HEK293 (cell line): ENCODE measurements at regions not wholly inside any gene's neighbourhood (a gene's known extent, or its start where the extent isn't known, plus 50 kb on each side); places are given as distances from the start of the nearest gene placed in this dataset.

ENCODE experiments used
- CTCF ChIA-PET: fragments of 350-600 bp; formaldehyde crosslinking; extraction: SDS; loops from one replicate; lab custom pipeline; 2021; ENCODE audit warnings: antibody characterized with exemption; lab: Yijun Ruan, JAX
- POLR2A ChIA-PET: fragments of 300-600 bp; formaldehyde crosslinking; extraction: SDS; loops from one replicate; lab custom pipeline; 2020; ENCODE audit warnings: antibody characterized with exemption, inconsistent platforms; lab: Yijun Ruan, JAX
- H3K27ac ChIP-seq: fragments of 200-500 bp; sonication (Bioruptor generic); 2 replicates; pipeline ENCODE4 v1.5.1; 2014; ENCODE audit warnings: low read depth, low read length, control low read depth, inconsistent platforms; ENCODE audit errors: extremely low read depth
- H3K36me3 ChIP-seq, 2 experiments: fragments of 200-500 bp in 1 of 2; sonication (Bioruptor generic) in 1 of 2; 1 replicate in 1 of 2; 2 replicates in 1 of 2; pipeline ENCODE4 v1.5.1; 2014 to 2017; ENCODE audit warnings: inconsistent platforms in 2 of 2, low read length in 2 of 2; ENCODE audit not compliant: control insufficient read depth in 2 of 2, insufficient read depth in 1 of 2
- H3K4me1 ChIP-seq: fragments of 200-500 bp; sonication (Bioruptor generic); 2 replicates; pipeline ENCODE4 v1.5.1; 2014; ENCODE audit warnings: mild to moderate bottlenecking, low read length, inconsistent platforms; ENCODE audit not compliant: control insufficient read depth, insufficient read depth
- H3K4me3 ChIP-seq: 2 replicates; pipeline ENCODE4 v1.5.1; 2011; ENCODE audit warnings: low read depth, mild to moderate bottlenecking, control low read depth, low read length, moderate library complexity
- H3K9me3 ChIP-seq: fragments of 200-500 bp; sonication (Bioruptor generic); 2 replicates; pipeline ENCODE4 v1.5.1; 2014; ENCODE audit warnings: low read depth, low read length, inconsistent platforms; ENCODE audit not compliant: control insufficient read depth, insufficient read depth
- GFI1B ChIP-seq: fragments of 450-650 bp; formaldehyde crosslinking; IDR thresholded peaks from 2 replicates; pipeline ENCODE4 v1.5.1; 2016; ENCODE audit warnings: missing biosample characterization, missing genetic modification characterization
- GLI4 ChIP-seq: fragments of 450-650 bp; formaldehyde crosslinking; IDR thresholded peaks from 2 replicates; pipeline ENCODE4 v1.5.1; 2016; ENCODE audit warnings: missing biosample characterization, missing genetic modification characterization
- GLIS2 ChIP-seq: fragments of 450-650 bp; formaldehyde crosslinking; IDR thresholded peaks from 2 replicates; pipeline ENCODE4 v1.5.1; 2016; ENCODE audit warnings: missing biosample characterization, missing genetic modification characterization
- KLF7 ChIP-seq: fragments of 450-650 bp; formaldehyde crosslinking; IDR thresholded peaks from 2 replicates; pipeline ENCODE4 v1.5.1; 2016; ENCODE audit warnings: missing biosample characterization, missing genetic modification characterization, borderline replicate concordance
- MEIS1 ChIP-seq: sonication (generic); formaldehyde crosslinking; IDR thresholded peaks from 2 replicates; pipeline ENCODE4 v1.8.1; 2022; ENCODE audit warnings: missing genetic modification reagents, mild to moderate bottlenecking, borderline replicate concordance
- YY1 ChIP-seq: fragments of 450-650 bp; formaldehyde crosslinking; IDR thresholded peaks from 2 replicates; pipeline ENCODE4 v1.5.1; 2018; ENCODE audit warnings: missing biosample characterization, missing genetic modification characterization
- ZNF169 ChIP-seq: fragments of 450-650 bp; formaldehyde crosslinking; IDR thresholded peaks from 2 replicates; pipeline ENCODE4 v1.5.1; 2016; ENCODE audit warnings: missing biosample characterization, missing genetic modification characterization
- ZNF184 ChIP-seq: fragments of 450-650 bp; IDR thresholded peaks from 2 replicates; pipeline ENCODE4 v1.5.1; 2018; ENCODE audit warnings: missing biosample characterization, mild to moderate bottlenecking, missing genetic modification characterization
- ZNF221 ChIP-seq: fragments of 450-650 bp; formaldehyde crosslinking; IDR thresholded peaks from 2 replicates; pipeline ENCODE4 v1.5.1; 2017; ENCODE audit warnings: missing biosample characterization, missing genetic modification characterization, borderline replicate concordance
- ZNF354C ChIP-seq: fragments of 450-650 bp; formaldehyde crosslinking; IDR thresholded peaks from 2 replicates; pipeline ENCODE4 v1.5.1; 2016; ENCODE audit warnings: missing biosample characterization, missing genetic modification characterization, low read depth, borderline replicate concordance
- ZNF394 ChIP-seq: fragments of 450-650 bp; formaldehyde crosslinking; IDR thresholded peaks from 2 replicates; pipeline ENCODE4 v1.5.1; 2016; ENCODE audit warnings: missing biosample characterization, missing genetic modification characterization, mild to moderate bottlenecking, moderate library complexity, borderline replicate concordance
- ZNF433 ChIP-seq: fragments of 450-650 bp; formaldehyde crosslinking; IDR thresholded peaks from 2 replicates; pipeline ENCODE4 v1.5.1; 2016; ENCODE audit warnings: missing biosample characterization, missing genetic modification characterization, low read depth
- ZNF48 ChIP-seq: fragments of 450-650 bp; formaldehyde crosslinking; IDR thresholded peaks from 2 replicates; pipeline ENCODE4 v1.5.1; 2016; ENCODE audit warnings: missing biosample characterization, missing genetic modification characterization
- ZNF513 ChIP-seq: fragments of 450-650 bp; IDR thresholded peaks from 2 replicates; pipeline ENCODE4 v1.5.1; 2018; ENCODE audit warnings: missing biosample characterization, missing genetic modification characterization
- ZNF530 ChIP-seq: fragments of 450-650 bp; formaldehyde crosslinking; IDR thresholded peaks from 2 replicates; pipeline ENCODE4 v1.5.1; 2016; ENCODE audit warnings: low read depth, missing biosample characterization, missing genetic modification characterization
- ZNF610 ChIP-seq: fragments of 450-650 bp; formaldehyde crosslinking; IDR thresholded peaks from 2 replicates; pipeline ENCODE4 v1.5.1; 2016; ENCODE audit warnings: missing biosample characterization, missing genetic modification characterization, borderline replicate concordance
- ZNF664 ChIP-seq: fragments of 450-650 bp; formaldehyde crosslinking; IDR thresholded peaks from 2 replicates; pipeline ENCODE4 v1.5.1; 2016; ENCODE audit warnings: missing biosample characterization, missing genetic modification characterization
- ZNF677 ChIP-seq: fragments of 450-650 bp; IDR thresholded peaks from 2 replicates; pipeline ENCODE4 v1.5.0; 2018; ENCODE audit warnings: missing biosample characterization, mild to moderate bottlenecking, missing genetic modification characterization, moderate library complexity
- ZNF785 ChIP-seq: fragments of 450-650 bp; formaldehyde crosslinking; IDR thresholded peaks from 2 replicates; pipeline ENCODE4 v1.5.1; 2016; ENCODE audit warnings: missing biosample characterization, missing genetic modification characterization
- TF ChIP-seq, protein P1 (sequence below): fragments of 450-650 bp; formaldehyde crosslinking; IDR thresholded peaks from 2 replicates; pipeline ENCODE4 v1.5.1; 2016; ENCODE audit warnings: missing biosample characterization, missing genetic modification characterization
- TF ChIP-seq, protein P2 (sequence below): sonication (generic); formaldehyde crosslinking; IDR thresholded peaks from 2 replicates; pipeline ENCODE4 v1.8.1; 2022; ENCODE audit warnings: mild to moderate bottlenecking, moderate library complexity, missing genetic modification reagents

DNA sequence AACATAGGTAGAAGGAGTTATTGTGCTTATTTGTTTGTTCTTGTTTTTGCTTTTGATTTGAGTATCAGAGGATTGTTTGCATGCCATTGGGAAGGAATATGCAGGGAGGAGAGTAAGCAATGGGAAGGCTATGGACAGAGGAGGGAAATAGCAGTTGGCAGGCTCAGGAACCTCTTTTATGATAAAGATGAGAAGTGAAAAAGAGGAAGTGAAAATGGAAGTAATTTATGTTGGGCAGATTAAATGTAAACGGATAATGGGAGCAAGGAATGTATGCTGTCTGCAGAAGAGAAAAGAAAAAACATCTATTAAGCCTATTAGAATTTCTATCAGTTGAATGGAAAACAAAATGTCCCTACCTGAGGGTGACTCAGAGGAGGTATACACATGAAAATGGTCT lies 90.1 kb upstream of the NPSR1 start:
- H3K4me1 ChIP-seq, result no peaks in the 10 kb centered on the region
- no peaks in the 10 kb centered on the region for H3K9me3 ChIP-seq
- H3K4me3 ChIP-seq, result no peak overlapping the region
- no peak overlapping the region for H3K27ac ChIP-seq
- POLR2A ChIA-PET, result no interaction called here
- CTCF ChIA-PET, result no interaction called here
- H3K36me3 ChIP-seq, result no peaks in the 10 kb centered on the region
- TF ChIP-seq ZNF785 (tag by site-specific recombination), result no peak
- TF ChIP-seq, protein P1, sequence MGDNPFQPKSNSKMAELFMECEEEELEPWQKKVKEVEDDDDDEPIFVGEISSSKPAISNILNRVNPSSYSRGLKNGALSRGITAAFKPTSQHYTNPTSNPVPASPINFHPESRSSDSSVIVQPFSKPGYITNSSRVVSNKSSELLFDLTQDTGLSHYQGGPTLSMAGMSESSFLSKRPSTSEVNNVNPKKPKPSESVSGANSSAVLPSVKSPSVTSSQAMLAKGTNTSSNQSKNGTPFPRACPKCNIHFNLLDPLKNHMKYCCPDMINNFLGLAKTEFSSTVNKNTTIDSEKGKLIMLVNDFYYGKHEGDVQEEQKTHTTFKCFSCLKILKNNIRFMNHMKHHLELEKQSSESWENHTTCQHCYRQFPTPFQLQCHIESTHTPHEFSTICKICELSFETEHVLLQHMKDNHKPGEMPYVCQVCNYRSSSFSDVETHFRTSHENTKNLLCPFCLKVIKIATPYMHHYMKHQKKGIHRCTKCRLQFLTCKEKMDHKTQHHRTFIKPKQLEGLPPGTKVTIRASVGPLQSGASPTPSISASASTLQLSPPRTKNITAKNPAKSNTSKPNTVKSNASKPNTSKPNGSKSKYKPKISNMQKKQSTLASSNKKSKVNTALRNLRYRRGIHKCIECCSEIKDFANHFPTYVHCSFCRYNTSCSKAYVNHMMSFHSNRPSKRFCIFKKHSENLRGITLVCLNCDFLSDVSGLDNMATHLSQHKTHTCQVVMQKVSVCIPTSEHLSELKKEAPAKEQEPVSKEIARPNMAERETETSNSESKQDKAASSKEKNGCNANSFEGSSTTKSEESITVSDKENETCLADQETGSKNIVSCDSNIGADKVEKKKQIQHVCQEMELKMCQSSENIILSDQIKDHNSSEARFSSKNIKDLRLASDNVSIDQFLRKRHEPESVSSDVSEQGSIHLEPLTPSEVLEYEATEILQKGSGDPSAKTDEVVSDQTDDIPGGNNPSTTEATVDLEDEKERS (tag by site-specific recombination), result no peak
- no peak for TF ChIP-seq ZNF610 (tag by site-specific recombination)
- no peak for TF ChIP-seq GFI1B (tag by site-specific recombination)
- TF ChIP-seq GLI4 (tag by site-specific recombination), result no peak
- TF ChIP-seq KLF7 (tag by site-specific recombination), result no peak
- no peak for TF ChIP-seq ZNF184 (tag by site-specific recombination)
- TF ChIP-seq ZNF169, result no peak
- TF ChIP-seq YY1, result no peak
- TF ChIP-seq, all 188 proteins: peak for 0

DNA sequence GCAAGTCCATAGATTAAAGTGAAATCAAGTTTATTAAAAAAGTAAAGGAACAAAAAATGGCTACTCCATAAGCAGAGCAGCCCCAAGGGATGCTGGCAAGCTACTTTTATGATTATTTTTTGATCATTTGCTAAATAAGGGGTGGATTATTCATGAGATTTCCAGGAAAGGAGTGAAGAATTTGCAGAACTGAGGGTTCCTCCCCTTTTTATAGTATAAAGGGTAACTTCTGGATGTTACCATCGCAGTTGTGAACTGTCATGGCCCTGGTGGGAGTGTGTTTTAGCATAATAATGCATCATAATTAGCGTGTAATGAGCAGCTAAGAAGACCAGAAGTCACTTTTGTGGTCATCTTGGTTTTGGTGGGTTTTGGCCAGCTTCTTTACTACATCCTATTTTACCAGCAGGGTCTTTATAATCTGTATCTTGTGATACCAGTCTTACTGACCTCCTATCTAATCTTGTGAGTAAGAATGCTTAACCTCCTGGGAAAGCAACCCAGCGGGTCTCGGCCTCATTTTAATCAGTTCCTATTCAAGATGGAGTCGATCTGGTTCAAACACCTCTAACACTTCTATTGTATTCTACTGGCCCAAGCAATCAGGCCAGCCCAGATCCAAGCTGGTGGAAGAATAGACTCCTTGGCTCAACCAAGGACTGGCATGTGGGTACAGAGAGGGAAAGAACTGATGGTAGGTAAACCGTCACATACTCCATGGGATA lies 87.9 kb upstream of the NPSR1 start:
- ChIA-PET POLR2A (no interaction called here), CTCF (interaction anchor here (0.5 kb wide), 1 partner anchor 437 kb away, joined by 6 read pairs; no protein-coding TSS in a partner anchor)
- TF ChIP-seq KLF7 (tag by site-specific recombination) (no peak), ZNF610 (tag by site-specific recombination) (no peak), ZNF221 (tag by site-specific recombination) (no peak), MEIS1 (CRISPR knock-in tag) (no peak), ZNF677 (tag by site-specific recombination) (no peak), ZNF530 (tag by site-specific recombination) (no peak), GLIS2 (tag by site-specific recombination) (no peak)
- TF ChIP-seq, protein P1 (tag by site-specific recombination), result no peak
- H3K4me1 ChIP-seq, result no peaks in the 10 kb centered on the region
- H3K36me3 ChIP-seq, result no peaks in the 10 kb centered on the region
- no peak overlapping the region for H3K4me3 ChIP-seq
- no peaks in the 10 kb centered on the region for H3K9me3 ChIP-seq
- H3K27ac ChIP-seq, result no peak overlapping the region

- no peak overlapping the region for H3K27ac ChIP-seq
- CTCF ChIA-PET, result no interaction called here
- POLR2A ChIA-PET, result no interaction called here
These were observed 83.0 kb upstream of the NPSR1 start for GRCh38 chr7:34575006-34575405.

More at GRCh38 chr7:34575006-34575405, 83.0 kb upstream of the NPSR1 start:
- no peak overlapping the region for H3K4me3 ChIP-seq
- no peaks in the 10 kb centered on the region for H3K4me1 ChIP-seq
- H3K36me3 ChIP-seq, result no peaks in the 10 kb centered on the region
- H3K9me3 ChIP-seq, result no peaks in the 10 kb centered on the region
- TF ChIP-seq ZNF664 (tag by site-specific recombination) (no peak), ZNF513 (tag by site-specific recombination) (no peak), ZNF48 (tag by site-specific recombination) (no peak), ZNF394 (no peak), ZNF354C (no peak), ZNF433 (tag by site-specific recombination) (no peak)
- TF ChIP-seq, protein P2, sequence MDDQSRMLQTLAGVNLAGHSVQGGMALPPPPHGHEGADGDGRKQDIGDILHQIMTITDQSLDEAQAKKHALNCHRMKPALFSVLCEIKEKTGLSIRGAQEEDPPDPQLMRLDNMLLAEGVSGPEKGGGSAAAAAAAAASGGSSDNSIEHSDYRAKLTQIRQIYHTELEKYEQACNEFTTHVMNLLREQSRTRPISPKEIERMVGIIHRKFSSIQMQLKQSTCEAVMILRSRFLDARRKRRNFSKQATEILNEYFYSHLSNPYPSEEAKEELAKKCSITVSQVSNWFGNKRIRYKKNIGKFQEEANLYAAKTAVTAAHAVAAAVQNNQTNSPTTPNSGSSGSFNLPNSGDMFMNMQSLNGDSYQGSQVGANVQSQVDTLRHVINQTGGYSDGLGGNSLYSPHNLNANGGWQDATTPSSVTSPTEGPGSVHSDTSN (CRISPR knock-in tag), result no peak
